K562 (cell line): ENCODE measurements at regions not wholly inside any gene's neighbourhood (a gene's known extent, or its start where the extent isn't known, plus 50 kb on each side); places are given as distances from the start of the nearest gene placed in this dataset.

Source experiments
- FOXM1 ChIP-seq, 2 experiments: fragments of 450-650 bp in 1 of 2; sonication (generic) in 1 of 2; formaldehyde crosslinking in 1 of 2; IDR thresholded peaks; 2 replicates each; pipeline versions ENCODE4 v1.6.1 to v1.9.0; 2017 to 2022; ENCODE audit warnings: low read depth in 2 of 2, mild to moderate bottlenecking in 2 of 2, missing genetic modification reagents in 1 of 2, moderate library complexity in 1 of 2
- HMG20A ChIP-seq: fragments of 450-650 bp; formaldehyde crosslinking; conservative IDR thresholded peaks from 2 replicates; pipeline ENCODE4 v1.4.0; 2020; ENCODE audit warnings: mild to moderate bottlenecking, mixed read lengths
- HNRNPUL1 ChIP-seq: fragments of 200-400 bp; formaldehyde crosslinking; IDR thresholded peaks from 2 replicates; pipeline ENCODE4 v1.6.1; 2017; ENCODE audit warnings: low read length
- MAFF ChIP-seq: IDR thresholded peaks from 2 replicates; pipeline ENCODE4 v1.6.1; 2012; ENCODE audit warnings: low read length, improper control_type of control experiment
- NR3C1 ChIP-seq: sonication (generic); formaldehyde crosslinking; IDR thresholded peaks from 2 replicates; pipeline ENCODE4 v1.8.1; 2022; ENCODE audit warnings: missing genetic modification reagents
- POLR2AphosphoS2 ChIP-seq: IDR thresholded peaks from 2 replicates; pipeline ENCODE4 v1.6.1; 2012; ENCODE audit warnings: low read length, improper control_type of control experiment

- TF ChIP-seq FOXM1 (IDR thresholded peaks at IDR 0.05; ENCODE audit: low read depth) (no peak), FOXM1 (CRISPR knock-in tag; IDR thresholded peaks at IDR 0.05; ENCODE audit: low read depth) (no peak), HMG20A (no peak), NR3C1 (CRISPR knock-in tag) (no peak), MAFF (no peak), POLR2AphosphoS2 (no peak), HNRNPUL1 (no peak)
These were observed 522.5 kb downstream of the PTPRC start for GRCh38 chr1:199161319-199161680.
